Fibroblast of lung (primary cell): ENCODE measurements at regions not wholly inside any gene's neighbourhood (a gene's known extent, or its start where the extent isn't known, plus 50 kb on each side); places are given as distances from the start of the nearest gene placed in this dataset.

Source experiments
- DNase-seq, 2 donors: peaks; one replicate each; pipeline versions ENCODE4 v3.0.0 to v3.0.0-alpha.2; 2010; ENCODE audit warnings: low read depth in 2 of 2
- H2AFZ ChIP-seq: 2 replicates; pipeline ENCODE4 v1.5.1; 2012; ENCODE audit warnings: low read length, control low read depth, inconsistent platforms
- H3K27ac ChIP-seq: 2 replicates; pipeline ENCODE4 v1.5.1; 2011; ENCODE audit warnings: low read length, control low read depth; ENCODE audit not compliant: insufficient read depth
- H3K27me3 ChIP-seq: 2 replicates; pipeline ENCODE4 v1.5.1; 2011; ENCODE audit warnings: mild to moderate bottlenecking, low read length; ENCODE audit not compliant: control insufficient read depth, insufficient read depth
- H3K36me3 ChIP-seq: 2 replicates; pipeline ENCODE4 v1.5.1; 2011; ENCODE audit warnings: low read length; ENCODE audit not compliant: control insufficient read depth, insufficient read depth
- H3K4me1 ChIP-seq: 2 replicates; pipeline ENCODE4 v1.5.1; 2011; ENCODE audit warnings: low read length; ENCODE audit not compliant: control insufficient read depth, insufficient read depth; ENCODE audit errors: extremely low read depth
- H3K4me2 ChIP-seq: 2 replicates; pipeline ENCODE4 v1.5.1; 2011; ENCODE audit warnings: low read length, control low read depth; ENCODE audit not compliant: insufficient read depth; ENCODE audit errors: extremely low read depth
- H3K4me3 ChIP-seq, 4 experiments: fragments of 200-600 bp in 1 of 4; sonication (generic) in 1 of 4; replicated peaks in 1 of 4; 2 replicates each; pipeline ENCODE4 v1.5.1; 2011 to 2016; ENCODE audit warnings: low read length in 4 of 4, low read depth in 3 of 4, mild to moderate bottlenecking in 3 of 4, control low read depth in 2 of 4, inconsistent platforms in 1 of 4, mixed read lengths in 1 of 4; ENCODE audit not compliant: insufficient read depth in 1 of 4; ENCODE audit errors: control extremely low read depth in 1 of 4
- H3K79me2 ChIP-seq: 2 replicates; pipeline ENCODE4 v1.5.1; 2012; ENCODE audit warnings: mild to moderate bottlenecking, low read length, inconsistent platforms; ENCODE audit not compliant: control insufficient read depth, insufficient read depth
- H3K9ac ChIP-seq: 2 replicates; pipeline ENCODE4 v1.5.1; 2011; ENCODE audit warnings: mild to moderate bottlenecking, low read length, control low read depth; ENCODE audit not compliant: insufficient read depth
- H3K9me3 ChIP-seq: 2 replicates; pipeline ENCODE4 v1.5.1; 2012; ENCODE audit warnings: low read depth, low read length; ENCODE audit not compliant: control insufficient read depth, insufficient read depth
- H4K20me1 ChIP-seq: 2 replicates; pipeline ENCODE4 v1.5.1; 2011; ENCODE audit warnings: low read length; ENCODE audit not compliant: control insufficient read depth, insufficient read depth; ENCODE audit errors: extremely low read depth
- CTCF ChIP-seq, 2 donors: IDR thresholded peaks in 1 of 2; conservative IDR thresholded peaks in 1 of 2; 1 replicate in 1 of 2; 2 replicates in 1 of 2; pipeline ENCODE4 v1.5.1; 2011 to 2012; ENCODE audit warnings: low read length in 2 of 2, control low read depth in 1 of 2, inconsistent platforms in 1 of 2, low read depth in 1 of 2, mild to moderate bottlenecking in 1 of 2
- EZH2 ChIP-seq: IDR thresholded peaks from 2 replicates; pipeline ENCODE4 v1.5.1; 2012; ENCODE audit warnings: low read length, control low read depth, mild to moderate bottlenecking; ENCODE audit errors: missing control alignments

GRCh38 chr4:178976861-178977260 is 1534.6 kb upstream of the AGA start:
- Histone ChIP-seq H4K20me1 (no peaks in the 10 kb centered on the region), H3K4me2 (no peak overlapping the region), H3K4me3 (no peak overlapping the region), H3K27me3 (no peaks in the 10 kb centered on the region), H3K9ac (no peak overlapping the region), H3K27ac (no peak overlapping the region), H2AFZ (no peak overlapping the region), H3K36me3 (no peaks in the 10 kb centered on the region), H3K4me1 (no peaks in the 10 kb centered on the region), H3K9me3 (no peaks in the 10 kb centered on the region), H3K79me2 (no peaks in the 10 kb centered on the region)
- DNase-seq, result no peak
- TF ChIP-seq EZH2 (no peak), CTCF (conservative IDR thresholded peaks at IDR 0.05 in 1 of 2, IDR thresholded peaks at IDR 0.05 in 1 of 2; ENCODE audit: low read depth in 1 of 2, low read length in 2 of 2) (no peak)

DNA sequence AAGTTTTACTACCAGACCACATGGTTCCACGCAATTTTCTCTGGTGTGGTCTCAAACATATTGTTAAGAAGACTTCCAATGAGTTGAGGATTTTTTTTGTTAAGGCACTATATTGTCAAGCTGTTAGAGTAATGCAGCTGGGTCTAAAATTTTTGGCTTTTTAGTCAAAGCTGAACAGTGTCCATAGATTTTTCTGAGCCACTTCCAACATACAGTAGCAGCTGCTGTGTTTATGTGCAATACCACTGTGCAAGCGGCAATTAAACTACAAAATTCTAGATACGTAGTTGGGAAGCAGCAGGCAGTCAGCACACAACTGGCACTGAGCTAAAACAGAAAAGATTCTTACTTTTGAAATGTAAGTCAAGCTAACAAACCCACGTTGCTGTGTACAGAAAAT is 1551.1 kb upstream of the AGA start:
- Histone ChIP-seq H3K79me2 (no peaks in the 10 kb centered on the region), H2AFZ (no peak overlapping the region), H3K4me1 (no peaks in the 10 kb centered on the region), H3K4me3 (no peak overlapping the region), H3K4me2 (no peak overlapping the region), H3K9ac (no peak overlapping the region), H4K20me1 (no peaks in the 10 kb centered on the region), H3K27ac (no peak overlapping the region), H3K36me3 (no peaks in the 10 kb centered on the region), H3K9me3 (no peaks in the 10 kb centered on the region), H3K27me3 (no peaks in the 10 kb centered on the region)
- TF ChIP-seq EZH2 (no peak), CTCF (conservative IDR thresholded peaks at IDR 0.05 in 1 of 2, IDR thresholded peaks at IDR 0.05 in 1 of 2; ENCODE audit: low read depth in 1 of 2, low read length in 2 of 2) (no peak)
- no peak for DNase-seq

DNA sequence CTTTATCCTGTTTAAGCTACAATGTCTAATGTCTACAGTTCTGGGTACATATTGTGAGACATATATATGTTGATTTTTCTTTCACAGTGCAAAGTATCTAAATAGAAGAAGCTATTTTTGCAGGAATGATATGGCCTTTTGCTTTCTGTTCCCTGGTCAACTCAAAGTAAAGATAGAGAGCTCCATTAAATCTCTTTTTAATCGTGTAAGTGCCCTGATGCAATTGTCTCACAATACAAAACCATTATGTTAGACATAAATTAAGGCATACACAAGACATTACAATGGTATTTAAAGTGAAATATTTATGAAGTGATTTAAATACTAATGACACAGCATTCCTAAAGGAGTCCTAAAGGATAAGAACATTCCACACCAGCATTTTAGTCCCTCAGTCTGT is 1559.7 kb upstream of the AGA start:
- no peaks in the 10 kb centered on the region for H3K79me2 ChIP-seq
- H3K9ac ChIP-seq, result no peak overlapping the region
- no peak for DNase-seq
- H3K27me3 ChIP-seq, result no peaks in the 10 kb centered on the region
- no peak overlapping the region for H3K27ac ChIP-seq
- no peak overlapping the region for H2AFZ ChIP-seq
- no peaks in the 10 kb centered on the region for H3K4me1 ChIP-seq
- H3K36me3 ChIP-seq, result no peaks in the 10 kb centered on the region
- no peaks in the 10 kb centered on the region for H3K9me3 ChIP-seq
- no peaks in the 10 kb centered on the region for H4K20me1 ChIP-seq
- H3K4me2 ChIP-seq, result no peak overlapping the region
- no peak overlapping the region for H3K4me3 ChIP-seq
- TF ChIP-seq CTCF (conservative IDR thresholded peaks at IDR 0.05 in 1 of 2, IDR thresholded peaks at IDR 0.05 in 1 of 2; ENCODE audit: low read depth in 1 of 2, low read length in 2 of 2) (no peak), EZH2 (no peak)
